ENCODE measurements at regions not wholly inside any gene's neighbourhood (a gene's known extent, or its start where the extent isn't known, plus 50 kb on each side); places are given as distances from the start of the nearest gene placed in this dataset.

DNA sequence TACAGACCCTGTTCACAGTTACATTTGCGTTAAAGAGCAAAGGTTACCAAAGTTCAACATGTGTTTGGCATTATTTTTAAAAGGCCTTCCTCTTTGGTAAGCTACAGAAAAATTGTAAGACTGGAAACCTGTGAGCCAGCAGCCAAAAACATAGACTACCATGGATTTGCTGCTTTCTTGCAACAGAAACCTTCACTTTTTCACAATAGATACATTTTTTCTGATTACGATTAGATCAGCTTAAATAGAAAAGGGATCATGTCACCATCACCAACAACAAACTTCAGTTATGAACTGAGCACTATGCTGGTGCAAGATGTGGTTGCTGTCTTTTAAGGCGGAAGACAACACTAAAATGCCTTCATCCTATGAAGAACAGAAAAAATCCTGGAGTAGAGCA, 112.3 kb upstream of the MARCKS start:
- POLR2A ChIA-PET: no interaction called here
- TF ChIP-seq, protein P1, sequence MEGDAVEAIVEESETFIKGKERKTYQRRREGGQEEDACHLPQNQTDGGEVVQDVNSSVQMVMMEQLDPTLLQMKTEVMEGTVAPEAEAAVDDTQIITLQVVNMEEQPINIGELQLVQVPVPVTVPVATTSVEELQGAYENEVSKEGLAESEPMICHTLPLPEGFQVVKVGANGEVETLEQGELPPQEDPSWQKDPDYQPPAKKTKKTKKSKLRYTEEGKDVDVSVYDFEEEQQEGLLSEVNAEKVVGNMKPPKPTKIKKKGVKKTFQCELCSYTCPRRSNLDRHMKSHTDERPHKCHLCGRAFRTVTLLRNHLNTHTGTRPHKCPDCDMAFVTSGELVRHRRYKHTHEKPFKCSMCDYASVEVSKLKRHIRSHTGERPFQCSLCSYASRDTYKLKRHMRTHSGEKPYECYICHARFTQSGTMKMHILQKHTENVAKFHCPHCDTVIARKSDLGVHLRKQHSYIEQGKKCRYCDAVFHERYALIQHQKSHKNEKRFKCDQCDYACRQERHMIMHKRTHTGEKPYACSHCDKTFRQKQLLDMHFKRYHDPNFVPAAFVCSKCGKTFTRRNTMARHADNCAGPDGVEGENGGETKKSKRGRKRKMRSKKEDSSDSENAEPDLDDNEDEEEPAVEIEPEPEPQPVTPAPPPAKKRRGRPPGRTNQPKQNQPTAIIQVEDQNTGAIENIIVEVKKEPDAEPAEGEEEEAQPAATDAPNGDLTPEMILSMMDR (IDR thresholded peaks at IDR 0.05; ENCODE audit: insufficient read depth, low read depth, low read length): no peak
- Histone ChIP-seq H3K27me3 (ENCODE audit: control insufficient read depth, insufficient read depth, low read length) (no peaks in the 10 kb centered on the region), H3K36me3 (ENCODE audit: control insufficient read depth, insufficient read depth, low read length) (no peaks in the 10 kb centered on the region), H3K4me3 (ENCODE audit: low read depth, low read length) (no peak overlapping the region)
- no peak for DNase-seq (ENCODE audit: low read depth)
- CTCF ChIA-PET: no interaction called here

DNA sequence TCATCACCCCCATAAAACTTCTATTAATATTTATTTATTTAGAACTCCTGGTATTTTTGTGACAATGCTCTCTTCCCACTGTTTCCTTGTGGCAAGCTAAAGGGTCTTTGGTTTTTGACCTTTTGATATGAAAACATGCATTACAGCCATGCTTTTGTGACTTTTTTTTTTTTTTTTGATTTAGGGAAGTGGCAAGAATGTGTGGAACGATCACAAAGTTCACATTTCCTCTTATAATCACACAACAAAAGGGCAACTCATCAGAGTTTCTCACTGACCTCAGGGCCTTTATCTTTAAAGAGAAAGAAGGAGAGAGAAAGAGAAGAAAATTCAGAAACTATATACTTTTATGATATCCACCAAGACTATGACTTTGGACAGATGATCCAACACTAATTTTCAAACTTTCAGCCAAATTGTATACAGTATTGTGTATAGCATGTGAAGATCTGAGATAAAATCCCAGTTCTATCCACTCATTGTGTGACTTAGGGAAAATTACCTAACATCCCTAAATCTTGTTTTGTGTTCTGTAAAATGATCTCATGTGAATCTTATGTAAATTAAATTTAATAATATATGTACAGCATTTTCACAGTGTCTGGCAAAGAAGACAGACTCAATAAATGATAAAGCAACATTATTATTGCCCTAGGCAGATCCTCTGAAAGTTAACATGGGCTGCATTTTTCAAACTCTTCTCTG, 106.8 kb upstream of the MARCKS start:
- no peak overlapping the region for H3K4me3 ChIP-seq (ENCODE audit: low read depth, low read length)
- H3K27me3 ChIP-seq (ENCODE audit: control insufficient read depth, insufficient read depth, low read length): no peaks in the 10 kb centered on the region
- POLR2A ChIA-PET: no interaction called here
- CTCF ChIA-PET: no interaction called here
- TF ChIP-seq, protein P1 (IDR thresholded peaks at IDR 0.05; ENCODE audit: insufficient read depth, low read depth, low read length): no peak
- H3K36me3 ChIP-seq (ENCODE audit: control insufficient read depth, insufficient read depth, low read length): no peaks in the 10 kb centered on the region
- no peak for DNase-seq (ENCODE audit: low read depth)

DNA sequence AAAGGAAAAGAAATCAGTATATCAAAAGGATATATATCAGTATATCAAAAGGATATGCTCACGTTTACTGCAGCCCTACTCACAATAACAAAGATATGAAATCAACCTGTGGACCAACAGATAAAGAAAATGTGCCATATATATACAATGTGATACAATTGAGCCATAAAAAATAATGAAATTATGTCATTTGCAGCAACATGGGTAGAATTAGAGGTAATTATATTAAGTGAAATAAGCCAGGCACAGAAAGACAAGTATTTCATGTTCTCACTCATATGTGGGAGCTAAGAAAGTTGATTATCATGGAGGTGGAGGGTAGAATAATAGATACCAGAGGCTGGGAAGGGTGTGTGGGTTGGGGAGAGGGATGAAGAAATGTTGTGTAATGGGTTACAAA, 102.9 kb upstream of the MARCKS start:
- Histone ChIP-seq H3K36me3 (ENCODE audit: control insufficient read depth, insufficient read depth, low read length) (no peaks in the 10 kb centered on the region), H3K27me3 (ENCODE audit: control insufficient read depth, insufficient read depth, low read length) (no peaks in the 10 kb centered on the region), H3K4me3 (ENCODE audit: low read depth, low read length) (no peak overlapping the region)
- CTCF ChIA-PET: no interaction called here
- DNase-seq (ENCODE audit: low read depth): no peak
- TF ChIP-seq, protein P1 (IDR thresholded peaks at IDR 0.05; ENCODE audit: insufficient read depth, low read depth, low read length): no peak
- POLR2A ChIA-PET: no interaction called here

DNA sequence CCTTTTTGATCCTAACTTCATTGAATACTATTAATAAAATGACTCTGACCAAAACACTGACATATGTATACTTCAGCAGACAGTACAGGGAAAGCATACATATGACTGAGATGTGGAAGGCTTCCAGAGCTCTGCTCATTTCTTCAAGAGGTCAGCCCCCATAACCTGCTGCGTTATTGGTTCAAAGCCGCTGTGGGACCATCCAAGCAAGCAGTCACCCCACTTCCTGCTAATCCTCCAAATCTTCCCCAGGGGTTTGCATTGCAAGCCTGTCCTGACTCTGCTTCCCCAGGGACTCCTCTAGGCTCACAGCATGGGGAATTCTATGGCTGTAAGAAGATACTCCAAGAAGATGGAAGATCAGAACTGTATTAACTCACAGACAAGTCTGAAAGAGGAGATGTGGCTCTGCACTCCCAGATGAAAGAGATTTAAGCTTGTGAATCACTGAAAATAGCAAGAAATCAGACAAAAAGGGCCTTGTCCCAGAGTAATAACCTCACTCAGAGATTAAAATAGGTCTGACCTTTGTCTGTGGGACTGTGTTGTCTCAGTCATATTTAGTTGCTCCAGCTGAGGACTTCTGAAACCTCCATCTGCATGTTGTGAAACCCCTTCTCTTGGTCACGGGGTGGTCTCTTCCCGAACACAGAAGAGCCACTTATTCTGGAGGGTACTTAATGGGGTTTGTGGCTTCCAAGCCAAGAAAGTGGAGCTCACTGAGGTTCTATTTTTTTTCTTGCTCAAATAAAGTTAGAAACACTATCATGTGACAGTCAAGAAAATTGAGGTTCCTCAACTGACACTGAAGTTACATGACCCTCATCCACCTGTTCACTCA, 101.5 kb upstream of the MARCKS start:
- ChIA-PET CTCF (interaction anchor here (1.0 kb wide), 1 partner anchor 41 kb away, joined by 3 read pairs; no protein-coding TSS in a partner anchor), POLR2A (no interaction called here)
- Histone ChIP-seq H3K27me3 (ENCODE audit: control insufficient read depth, insufficient read depth, low read length) (no peaks in the 10 kb centered on the region), H3K36me3 (ENCODE audit: control insufficient read depth, insufficient read depth, low read length) (no peaks in the 10 kb centered on the region), H3K4me3 (ENCODE audit: low read depth, low read length) (no peak overlapping the region)
- TF ChIP-seq, protein P1 (IDR thresholded peaks at IDR 0.05; ENCODE audit: insufficient read depth, low read depth, low read length): no peak
- DNase-seq (ENCODE audit: low read depth): no peak

DNA sequence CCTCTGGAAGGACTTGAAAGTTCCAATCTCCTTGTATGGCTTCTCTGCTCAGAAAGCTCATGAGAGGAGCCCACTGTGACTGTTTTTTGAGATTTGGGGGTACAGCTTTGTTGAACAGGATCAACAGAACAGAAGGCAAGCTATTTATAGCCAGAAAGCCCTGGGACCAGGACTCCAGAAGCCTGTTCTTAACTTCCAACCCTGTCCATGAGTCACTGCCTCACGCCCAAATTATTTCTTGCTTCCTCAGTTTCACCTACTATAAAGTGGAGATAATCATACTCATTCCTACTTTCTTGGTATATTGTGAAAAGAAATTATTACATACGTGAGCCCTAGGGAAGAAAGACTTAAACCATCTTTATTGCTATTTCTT, 100.9 kb upstream of the MARCKS start:
- H3K27me3 ChIP-seq (ENCODE audit: control insufficient read depth, insufficient read depth, low read length): no peaks in the 10 kb centered on the region
- no peaks in the 10 kb centered on the region for H3K36me3 ChIP-seq (ENCODE audit: control insufficient read depth, insufficient read depth, low read length)
- no peak overlapping the region for H3K4me3 ChIP-seq (ENCODE audit: low read depth, low read length)
- POLR2A ChIA-PET: no interaction called here
- TF ChIP-seq, protein P1 (IDR thresholded peaks at IDR 0.05; ENCODE audit: insufficient read depth, low read depth, low read length): no peak
- CTCF ChIA-PET: no interaction called here
- no peak for DNase-seq (ENCODE audit: low read depth)

Data from BJ (cell line).